HEK293 (cell line): ENCODE measurements at regions not wholly inside any gene's neighbourhood (a gene's known extent, or its start where the extent isn't known, plus 50 kb on each side); places are given as distances from the start of the nearest gene placed in this dataset.

Experiments used
- CTCF ChIA-PET: fragments of 350-600 bp; formaldehyde crosslinking; extraction: SDS; loops from one replicate; lab custom pipeline; 2021; ENCODE audit warnings: antibody characterized with exemption; lab: Yijun Ruan, JAX
- POLR2A ChIA-PET: fragments of 300-600 bp; formaldehyde crosslinking; extraction: SDS; loops from one replicate; lab custom pipeline; 2020; ENCODE audit warnings: antibody characterized with exemption, inconsistent platforms; lab: Yijun Ruan, JAX
- H3K27ac ChIP-seq: fragments of 200-500 bp; sonication (Bioruptor generic); 2 replicates; pipeline ENCODE4 v1.5.1; 2014; ENCODE audit warnings: low read depth, low read length, control low read depth, inconsistent platforms; ENCODE audit errors: extremely low read depth
- H3K36me3 ChIP-seq, 2 experiments: fragments of 200-500 bp in 1 of 2; sonication (Bioruptor generic) in 1 of 2; 1 replicate in 1 of 2; 2 replicates in 1 of 2; pipeline ENCODE4 v1.5.1; 2014 to 2017; ENCODE audit warnings: inconsistent platforms in 2 of 2, low read length in 2 of 2; ENCODE audit not compliant: control insufficient read depth in 2 of 2, insufficient read depth in 1 of 2
- H3K4me1 ChIP-seq: fragments of 200-500 bp; sonication (Bioruptor generic); 2 replicates; pipeline ENCODE4 v1.5.1; 2014; ENCODE audit warnings: mild to moderate bottlenecking, low read length, inconsistent platforms; ENCODE audit not compliant: control insufficient read depth, insufficient read depth
- H3K4me3 ChIP-seq: 2 replicates; pipeline ENCODE4 v1.5.1; 2011; ENCODE audit warnings: low read depth, mild to moderate bottlenecking, control low read depth, low read length, moderate library complexity
- H3K9me3 ChIP-seq: fragments of 200-500 bp; sonication (Bioruptor generic); 2 replicates; pipeline ENCODE4 v1.5.1; 2014; ENCODE audit warnings: low read depth, low read length, inconsistent platforms; ENCODE audit not compliant: control insufficient read depth, insufficient read depth
- BCL11A ChIP-seq: fragments of 450-650 bp; formaldehyde crosslinking; IDR thresholded peaks from 2 replicates; pipeline ENCODE4 v1.5.1; 2016; ENCODE audit warnings: low read depth, missing biosample characterization, missing genetic modification characterization
- FEZF1 ChIP-seq: fragments of 450-650 bp; formaldehyde crosslinking; IDR thresholded peaks from 2 replicates; pipeline ENCODE4 v1.5.1; 2016; ENCODE audit warnings: missing biosample characterization, missing genetic modification characterization
- REPIN1 ChIP-seq: fragments of 450-650 bp; formaldehyde crosslinking; IDR thresholded peaks from 2 replicates; pipeline ENCODE4 v1.5.1; 2017; ENCODE audit warnings: missing biosample characterization, missing genetic modification characterization, low read depth
- TCF7L2 ChIP-seq: IDR thresholded peaks from 2 replicates; pipeline ENCODE4 v1.6.1; 2011; ENCODE audit warnings: low read depth, mild to moderate bottlenecking, inconsistent platforms, low read length, moderate library complexity, borderline replicate concordance
- YY2 ChIP-seq: fragments of 450-650 bp; formaldehyde crosslinking; IDR thresholded peaks from 2 replicates; pipeline ENCODE4 v1.5.1; 2016; ENCODE audit warnings: missing biosample characterization, missing genetic modification characterization
- ZNF146 ChIP-seq: fragments of 450-650 bp; formaldehyde crosslinking; IDR thresholded peaks from 2 replicates; pipeline ENCODE4 v1.5.1; 2016; ENCODE audit warnings: missing biosample characterization, missing genetic modification characterization
- ZNF18 ChIP-seq: fragments of 450-650 bp; formaldehyde crosslinking; IDR thresholded peaks from 2 replicates; pipeline ENCODE4 v1.5.1; 2016; ENCODE audit warnings: missing biosample characterization, missing genetic modification characterization
- ZNF202 ChIP-seq: fragments of 450-650 bp; formaldehyde crosslinking; IDR thresholded peaks from 2 replicates; pipeline ENCODE4 v1.5.1; 2016; ENCODE audit warnings: missing biosample characterization, missing genetic modification characterization, borderline replicate concordance
- ZNF211 ChIP-seq: fragments of 450-650 bp; formaldehyde crosslinking; IDR thresholded peaks from 2 replicates; pipeline ENCODE4 v1.5.1; 2016; ENCODE audit warnings: low read depth, missing biosample characterization, missing genetic modification characterization
- ZNF394 ChIP-seq: fragments of 450-650 bp; formaldehyde crosslinking; IDR thresholded peaks from 2 replicates; pipeline ENCODE4 v1.5.1; 2016; ENCODE audit warnings: missing biosample characterization, missing genetic modification characterization, mild to moderate bottlenecking, moderate library complexity, borderline replicate concordance
- ZNF426 ChIP-seq: fragments of 450-650 bp; formaldehyde crosslinking; IDR thresholded peaks from 2 replicates; pipeline ENCODE4 v1.5.1; 2017; ENCODE audit warnings: missing biosample characterization, missing genetic modification characterization, mild to moderate bottlenecking, inconsistent platforms, moderate library complexity
- ZNF433 ChIP-seq: fragments of 450-650 bp; formaldehyde crosslinking; IDR thresholded peaks from 2 replicates; pipeline ENCODE4 v1.5.1; 2016; ENCODE audit warnings: missing biosample characterization, missing genetic modification characterization, low read depth
- ZNF488 ChIP-seq: fragments of 450-650 bp; formaldehyde crosslinking; IDR thresholded peaks from 2 replicates; pipeline ENCODE4 v1.5.1; 2016; ENCODE audit warnings: missing biosample characterization, missing genetic modification characterization
- ZNF529 ChIP-seq: fragments of 450-650 bp; formaldehyde crosslinking; IDR thresholded peaks from 2 replicates; pipeline ENCODE4 v1.5.1; 2017; ENCODE audit warnings: missing genetic modification characterization, missing biosample characterization; ENCODE audit not compliant: insufficient replicate concordance
- ZNF558 ChIP-seq: fragments of 450-650 bp; formaldehyde crosslinking; IDR thresholded peaks from 2 replicates; pipeline ENCODE4 v1.5.1; 2016; ENCODE audit warnings: missing biosample characterization, missing genetic modification characterization
- ZNF645 ChIP-seq: fragments of 450-650 bp; formaldehyde crosslinking; IDR thresholded peaks from 2 replicates; pipeline ENCODE4; 2016; ENCODE audit warnings: missing biosample characterization, missing genetic modification characterization
- TF ChIP-seq, protein P1 (sequence below): fragments of 450-650 bp; formaldehyde crosslinking; optimal IDR thresholded peaks from 2 replicates; pipeline ENCODE3; 2016; ENCODE audit warnings: missing biosample characterization, mild to moderate bottlenecking, missing genetic modification characterization
- TF ChIP-seq, protein P2 (sequence below): fragments of 450-650 bp; formaldehyde crosslinking; IDR thresholded peaks from 2 replicates; pipeline ENCODE4 v1.5.1; 2017; ENCODE audit warnings: missing biosample characterization, missing genetic modification characterization

DNA sequence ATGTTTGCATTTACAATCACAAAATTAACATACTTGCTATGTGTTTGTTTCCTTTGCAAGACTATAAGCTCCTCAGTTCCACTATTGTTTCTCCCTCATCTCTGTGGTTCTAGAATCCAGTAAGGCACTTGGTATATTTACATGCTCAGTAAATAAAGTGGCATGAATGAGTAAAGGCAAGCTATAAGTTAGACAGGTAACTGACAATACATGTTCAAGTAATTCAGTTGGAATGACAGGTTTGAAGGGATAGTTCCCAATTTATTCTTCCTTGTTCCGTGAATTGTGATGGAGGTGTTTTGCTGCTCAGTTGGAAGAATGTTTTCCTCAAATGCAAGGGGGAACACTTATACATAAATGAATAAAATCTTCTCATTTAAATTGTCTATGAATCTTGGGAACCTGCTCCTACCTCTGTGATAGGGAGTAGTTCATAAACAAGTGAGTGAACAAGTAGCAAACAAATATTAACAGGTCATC, 54.1 kb upstream of the DHX15 start (continued):
- TF ChIP-seq ZNF426 (tag by site-specific recombination) = no peak

GRCh38 chr4:24639714-24640113, 55.4 kb upstream of the DHX15 start:
- Histone ChIP-seq H3K4me3 (no peak overlapping the region), H3K9me3 (no peaks in the 10 kb centered on the region), H3K36me3 (no peaks in the 10 kb centered on the region), H3K27ac (no peak overlapping the region), H3K4me1 (no peaks in the 10 kb centered on the region)
- POLR2A ChIA-PET = no interaction called here
- CTCF ChIA-PET = interaction anchor here (1.4 kb wide), 1 partner anchor 10 kb away, joined by 4 read pairs; no protein-coding TSS in a partner anchor
- TF ChIP-seq ZNF146 (tag by site-specific recombination) = no peak

- no peaks in the 10 kb centered on the region for H3K9me3 ChIP-seq
- no peak overlapping the region for H3K4me3 ChIP-seq
- H3K36me3 ChIP-seq = no peaks in the 10 kb centered on the region
- ChIA-PET CTCF (interaction anchor here (1.4 kb wide), 1 partner anchor 10 kb away, joined by 4 read pairs; no protein-coding TSS in a partner anchor), POLR2A (no interaction called here)
- no peak overlapping the region for H3K27ac ChIP-seq
- no peaks in the 10 kb centered on the region for H3K4me1 ChIP-seq
- peak; percentile 82 for TF ChIP-seq FEZF1 (tag by site-specific recombination)
- 0 out of 2 replicates have a peak, but pooled peaks have one; percentile 25 for TF ChIP-seq ZNF18 (tag by site-specific recombination)
- TF ChIP-seq, protein P1, sequence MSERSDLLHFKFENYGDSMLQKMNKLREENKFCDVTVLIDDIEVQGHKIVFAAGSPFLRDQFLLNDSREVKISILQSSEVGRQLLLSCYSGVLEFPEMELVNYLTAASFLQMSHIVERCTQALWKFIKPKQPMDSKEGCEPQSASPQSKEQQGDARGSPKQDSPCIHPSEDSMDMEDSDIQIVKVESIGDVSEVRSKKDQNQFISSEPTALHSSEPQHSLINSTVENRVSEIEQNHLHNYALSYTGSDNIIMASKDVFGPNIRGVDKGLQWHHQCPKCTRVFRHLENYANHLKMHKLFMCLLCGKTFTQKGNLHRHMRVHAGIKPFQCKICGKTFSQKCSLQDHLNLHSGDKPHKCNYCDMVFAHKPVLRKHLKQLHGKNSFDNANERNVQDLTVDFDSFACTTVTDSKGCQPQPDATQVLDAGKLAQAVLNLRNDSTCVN (tag by site-specific recombination) = no peak
Measured at GRCh38 chr4:24640366-24640765, 56.0 kb upstream of the DHX15 start.

- H3K4me1 ChIP-seq = no peaks in the 10 kb centered on the region
- POLR2A ChIA-PET = interaction anchor here (0.8 to 1.0 kb wide), 2 partner anchors 15 to 58 kb away, joined by 4 read pairs; partner anchors contain the start of gene DHX15
- H3K4me3 ChIP-seq = no peak overlapping the region
- CTCF ChIA-PET = no interaction called here
- no peaks in the 10 kb centered on the region for H3K36me3 ChIP-seq
- H3K27ac ChIP-seq = no peak overlapping the region
- H3K9me3 ChIP-seq = no peaks in the 10 kb centered on the region
- TF ChIP-seq BCL11A = no peak
- TF ChIP-seq ZNF202 = no peak
- TF ChIP-seq, protein P2, sequence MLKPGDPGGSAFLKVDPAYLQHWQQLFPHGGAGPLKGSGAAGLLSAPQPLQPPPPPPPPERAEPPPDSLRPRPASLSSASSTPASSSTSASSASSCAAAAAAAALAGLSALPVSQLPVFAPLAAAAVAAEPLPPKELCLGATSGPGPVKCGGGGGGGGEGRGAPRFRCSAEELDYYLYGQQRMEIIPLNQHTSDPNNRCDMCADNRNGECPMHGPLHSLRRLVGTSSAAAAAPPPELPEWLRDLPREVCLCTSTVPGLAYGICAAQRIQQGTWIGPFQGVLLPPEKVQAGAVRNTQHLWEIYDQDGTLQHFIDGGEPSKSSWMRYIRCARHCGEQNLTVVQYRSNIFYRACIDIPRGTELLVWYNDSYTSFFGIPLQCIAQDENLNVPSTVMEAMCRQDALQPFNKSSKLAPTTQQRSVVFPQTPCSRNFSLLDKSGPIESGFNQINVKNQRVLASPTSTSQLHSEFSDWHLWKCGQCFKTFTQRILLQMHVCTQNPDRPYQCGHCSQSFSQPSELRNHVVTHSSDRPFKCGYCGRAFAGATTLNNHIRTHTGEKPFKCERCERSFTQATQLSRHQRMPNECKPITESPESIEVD = no peak
- TF ChIP-seq ZNF529 (tag by site-specific recombination) = no peak
- TF ChIP-seq ZNF394 (tag by site-specific recombination) = no peak
- TF ChIP-seq TCF7L2 = no peak
- no peak for TF ChIP-seq ZNF558 (tag by site-specific recombination)
- no peak for TF ChIP-seq ZNF211 (tag by site-specific recombination)
- TF ChIP-seq ZNF645 (tag by site-specific recombination) = no peak
- no peak for TF ChIP-seq ZNF433 (tag by site-specific recombination)
- TF ChIP-seq REPIN1 (tag by site-specific recombination) = no peak
- TF ChIP-seq YY2 (tag by site-specific recombination) = no peak
- no peak for TF ChIP-seq ZNF488 (tag by site-specific recombination)
Measured at GRCh38 chr4:24642981-24643547, 58.7 kb upstream of the DHX15 start.
